GM12878 (cell line): ENCODE measurements at regions not wholly inside any gene's neighbourhood (a gene's known extent, or its start where the extent isn't known, plus 50 kb on each side); places are given as distances from the start of the nearest gene placed in this dataset.

Experiments
- ATAC-seq: fragments of 200-7000 bp; cut with Tn5 transposase; 3 replicates; pipeline ENCODE4 v1.9.1; 2020; ENCODE audit warnings: mild to moderate bottlenecking, moderate library complexity
- BruUV-seq: library from RNA; stranded (reverse); fragments of 400-500 nt; replicated peaks from 2 replicates; lab custom pipeline; 2021; lab: Mats Ljungman, UMichigan
- CTCF ChIA-PET: fragments of 300-600 bp; sonication (Branson Sonifier 250); formaldehyde crosslinking; extraction: SDS; loops from one replicate; lab custom pipeline; 2021; ENCODE audit warnings: inconsistent platforms; lab: Yijun Ruan, JAX
- POLR2A ChIA-PET: fragments of 350-600 bp; formaldehyde crosslinking; extraction: SDS; loops from one replicate; lab custom pipeline; 2021; ENCODE audit warnings: inconsistent platforms; lab: Charles Lee
- RAD21 ChIA-PET: fragments of 300-600 bp; sonication (Branson Sonifier 250); formaldehyde crosslinking; loops from one replicate; lab custom pipeline; 2023; ENCODE audit warnings: antibody characterized with exemption; ENCODE audit not compliant: unreplicated experiment; lab: Charles Lee
- SMC1A ChIA-PET: fragments of 300-600 bp; sonication (Branson Sonifier 250); formaldehyde crosslinking; loops from one replicate; lab custom pipeline; 2023; ENCODE audit not compliant: unreplicated experiment, uncharacterized antibody; lab: Charles Lee
- DNase-seq: peaks from one replicate; pipeline ENCODE4 v3.0.0-alpha.2; 2011; ENCODE audit warnings: low read depth, low spot score
- FAIRE-seq: peaks from 3 replicates; lab custom pipeline; 2011; peaks lifted over from hg19 to GRCh38; lab: Jason Lieb, UNC
- H2AFZ ChIP-seq: 2 replicates; pipeline ENCODE4 v1.6.0; 2011; ENCODE audit warnings: low read depth, low read length, control low read depth; ENCODE audit not compliant: control insufficient read depth
- H3K27ac ChIP-seq: 2 replicates; pipeline ENCODE4 v1.5.1; 2011; ENCODE audit warnings: control low read depth; ENCODE audit not compliant: control insufficient read depth, insufficient read depth
- H3K27me3 ChIP-seq, 2 experiments: replicated peaks in 1 of 2; 2 replicates each; pipeline versions ENCODE4 v1.6.0 to v1.6.1; 2011; ENCODE audit warnings: low read length in 1 of 2; ENCODE audit not compliant: control insufficient read depth in 2 of 2, insufficient read depth in 2 of 2
- H3K36me3 ChIP-seq, 2 experiments: 2 replicates each; pipeline ENCODE4 v1.5.1; 2011; ENCODE audit warnings: low read length in 1 of 2; ENCODE audit not compliant: control insufficient read depth in 2 of 2, insufficient read depth in 2 of 2
- H3K4me1 ChIP-seq: 2 replicates; pipeline ENCODE4 v1.6.1; 2011; ENCODE audit warnings: mild to moderate bottlenecking, low read length, moderate library complexity, mixed read lengths; ENCODE audit not compliant: control insufficient read depth, insufficient read depth
- H3K4me2 ChIP-seq: 2 replicates; pipeline ENCODE4 v1.6.0; 2011; ENCODE audit warnings: control low read depth; ENCODE audit not compliant: control insufficient read depth, insufficient read depth
- H3K4me3 ChIP-seq: fragments of 200-600 bp; sonication (generic); 2 replicates; pipeline ENCODE4 v1.5.1; 2016
- H3K79me2 ChIP-seq: 2 replicates; pipeline ENCODE4 v1.6.0; 2011; ENCODE audit warnings: low read length; ENCODE audit not compliant: control insufficient read depth, insufficient read depth
- H3K9ac ChIP-seq: 2 replicates; pipeline ENCODE4 v1.8.0; 2011; ENCODE audit warnings: low read length, control low read depth, mixed read lengths; ENCODE audit not compliant: control insufficient read depth, insufficient read depth
- H3K9me3 ChIP-seq: replicated peaks from 3 replicates; pipeline ENCODE4 v1.5.1; 2011; ENCODE audit warnings: mild to moderate bottlenecking, low read length; ENCODE audit not compliant: control insufficient read depth, insufficient read depth
- H4K20me1 ChIP-seq: 2 replicates; pipeline ENCODE4 v1.6.0; 2011; ENCODE audit not compliant: control insufficient read depth, insufficient read depth
- BCL11A ChIP-seq: IDR thresholded peaks from 2 replicates; pipeline ENCODE4 v1.6.1; 2011; ENCODE audit warnings: low read depth, low read length
- BCLAF1 ChIP-seq: fragments of 450-650 bp; IDR thresholded peaks from 2 replicates; pipeline ENCODE4 v1.6.1; 2017; ENCODE audit warnings: antibody characterized with exemption, mild to moderate bottlenecking, moderate library complexity
- BMI1 ChIP-seq: fragments of 450-650 bp; IDR thresholded peaks from 2 replicates; pipeline ENCODE4 v1.6.1; 2016; ENCODE audit warnings: mild to moderate bottlenecking, moderate library complexity, borderline replicate concordance
- CEBPZ ChIP-seq: fragments of 150-350 bp; IDR thresholded peaks from 2 replicates; pipeline ENCODE4 v1.6.1; 2016; ENCODE audit warnings: low read depth, low read length
- GABPA ChIP-seq: IDR thresholded peaks from 2 replicates; pipeline ENCODE4 v1.6.1; 2014; ENCODE audit warnings: antibody characterized with exemption, low read depth, mild to moderate bottlenecking, inconsistent platforms
- HDAC6 ChIP-seq: fragments of 200-600 bp; sonication (generic); IDR thresholded peaks from one replicate; pipeline ENCODE4 v1.8.0; 2017; ENCODE audit warnings: antibody characterized with exemption; ENCODE audit not compliant: unreplicated experiment
- JUNB ChIP-seq: IDR thresholded peaks from 2 replicates; pipeline ENCODE4 v1.6.1; 2016; ENCODE audit warnings: antibody characterized with exemption, mild to moderate bottlenecking
- MTA2 ChIP-seq: fragments of 450-650 bp; IDR thresholded peaks from 2 replicates; pipeline ENCODE4 v1.6.1; 2016; ENCODE audit warnings: low read depth, mild to moderate bottlenecking, moderate library complexity
- PAX8 ChIP-seq: fragments of 450-650 bp; IDR thresholded peaks from 2 replicates; pipeline ENCODE4 v1.6.1; 2017; ENCODE audit warnings: mild to moderate bottlenecking, moderate library complexity
- REST ChIP-seq: IDR thresholded peaks from 2 replicates; pipeline ENCODE4 v1.6.1; 2012; ENCODE audit warnings: mild to moderate bottlenecking, low read depth, low read length
- RUNX3 ChIP-seq: IDR thresholded peaks from 2 replicates; pipeline ENCODE4 v1.6.1; 2012; ENCODE audit warnings: low read length, inconsistent platforms
- SMC3 ChIP-seq: IDR thresholded peaks from 2 replicates; pipeline ENCODE4 v1.6.1; 2011; ENCODE audit warnings: low read length, improper control_type of control experiment, borderline replicate concordance
- SP1 ChIP-seq: IDR thresholded peaks from one replicate; pipeline ENCODE4 v1.6.1; 2011; ENCODE audit warnings: low read depth, low read length
- ZZZ3 ChIP-seq: IDR thresholded peaks from 2 replicates; pipeline ENCODE4 v1.6.1; 2011; ENCODE audit warnings: low read depth; ENCODE audit not compliant: control insufficient read depth, insufficient read length
- WGBS: methylation state at CpG from one replicate; pipeline ENCODE4 v1.1.6; 2016; ENCODE audit warnings: low lambda C conversion rate; ENCODE audit not compliant: insufficient replicate concordance, insufficient coverage; ENCODE audit errors: missing lambda C conversion rate; 5-methylcytosine and 5-hydroxymethylcytosine counted together
- in situ Hi-C: fragments of 300-500 bp; cut with MboI; formaldehyde crosslinking; loops from 9 replicates; pipeline ENCODE4 v1.14.3; 2018; ENCODE audit warnings: mixed read lengths
- intact Hi-C: fragments of 100-400 bp; cut with micrococcal nuclease; formaldehyde crosslinking; loops from one replicate; pipeline ENCODE4 v1.14.2; 2022; ENCODE audit not compliant: unreplicated experiment

- no peaks in the 10 kb centered on the region for H3K4me1 ChIP-seq
- in situ Hi-C loops: no loop called here
Observed at GRCh38 chr5:12952409-12952808, 992.1 kb downstream of the DNAH5 start.

More at GRCh38 chr5:12952409-12952808, 992.1 kb downstream of the DNAH5 start:
- Histone ChIP-seq H4K20me1 (no peaks in the 10 kb centered on the region), H3K27me3 (no peaks in the 10 kb centered on the region), H3K9me3 (no peaks in the 10 kb centered on the region), H3K4me2 (no peak overlapping the region), H3K9ac (no peak overlapping the region), H3K36me3 (no peaks in the 10 kb centered on the region), H2AFZ (no peak overlapping the region), H3K4me3 (no peak overlapping the region), H3K79me2 (no peaks in the 10 kb centered on the region), H3K27ac (no peak overlapping the region)
- no TSS peak for BruUV-seq
- intact Hi-C loops: no loop called here
- RAD21 ChIA-PET: no interaction called here
- DNase-seq (no peak), ATAC-seq (no peak), FAIRE-seq (no peak)
- SMC1A ChIA-PET: no interaction called here
- POLR2A ChIA-PET: no interaction called here
- 3% methylated on average over 2 of the region's 2 CpGs for WGBS
- CTCF ChIA-PET: no interaction called here
- TF ChIP-seq ZZZ3 (no peak), REST (no peak), BCLAF1 (no peak), GABPA (no peak), RUNX3 (no peak), MTA2 (no peak), SMC3 (no peak), BCL11A (no peak), SP1 (no peak), BMI1 (no peak), CEBPZ (no peak), PAX8 (no peak), HDAC6 (no peak), JUNB (no peak)
